ENCODE measurements at regions not wholly inside any gene's neighbourhood (a gene's known extent, or its start where the extent isn't known, plus 50 kb on each side); places are given as distances from the start of the nearest gene placed in this dataset.

DNA sequence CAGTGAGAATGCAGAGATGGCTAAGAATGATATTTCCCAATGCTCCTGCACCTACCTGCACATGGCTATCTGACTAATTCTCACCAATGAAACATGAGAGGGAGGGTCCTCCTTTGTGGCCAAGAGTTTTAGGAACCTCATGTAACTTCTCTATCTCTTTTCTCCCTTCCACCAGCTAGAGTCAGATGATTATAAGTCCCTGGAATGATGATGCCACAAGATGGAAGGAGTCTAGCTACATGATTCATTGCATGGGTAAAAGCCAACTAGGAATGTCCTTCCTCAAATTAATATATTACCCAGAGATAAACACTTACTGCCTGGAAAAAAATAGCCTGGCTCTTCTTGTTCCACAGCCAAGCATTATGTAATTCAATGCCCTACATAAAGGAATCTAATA lies 55.1 kb upstream of the AASS start:
- Histone ChIP-seq H3K4me1 (ENCODE audit: insufficient read depth, low read length) (no peaks in the 10 kb centered on the region), H2BK120ac (ENCODE audit: low read depth, low read length, poor library complexity, severe bottlenecking) (no peak overlapping the region), H3K79me2 (ENCODE audit: insufficient read depth, low read length) (no peaks in the 10 kb centered on the region), H4K20me1 (ENCODE audit: control insufficient read depth, insufficient read depth, insufficient read length) (no peaks in the 10 kb centered on the region), H4K5ac (ENCODE audit: insufficient read length, low read depth, low read length) (no peak overlapping the region), H4K91ac (ENCODE audit: insufficient read length, low read depth, low read length) (no peak overlapping the region), H3K56ac (ENCODE audit: insufficient read length, low read depth, low read length) (no peak overlapping the region), H3K4ac (ENCODE audit: low read depth, low read length) (no peak overlapping the region), H3K23me2 (ENCODE audit: insufficient read length, low read depth, low read length, poor library complexity, severe bottlenecking) (no peaks in the 10 kb centered on the region), H3K18ac (ENCODE audit: insufficient read length, low read depth, low read length) (no peak overlapping the region), H3K4me2 (ENCODE audit: insufficient read depth, insufficient read length, low read length) (no peak overlapping the region), H3K27ac (ENCODE audit: insufficient read length, low read depth, low read length) (no peak overlapping the region), H2AFZ (ENCODE audit: low read length) (no peak overlapping the region), H3K27me3 (ENCODE audit: insufficient read depth, low read length) (no peaks in the 10 kb centered on the region), H3K14ac (ENCODE audit: insufficient read depth, low read length) (no peak overlapping the region), H2BK5ac (ENCODE audit: insufficient read length, low read length) (no peak overlapping the region), H2BK12ac (ENCODE audit: insufficient read length, low read depth, low read length) (no peak overlapping the region), H2AK5ac (ENCODE audit: insufficient read length, low read length) (no peak overlapping the region), H4K8ac (replicated peaks; ENCODE audit: insufficient read length, low read depth, low read length) (no peak overlapping the region), H3K23ac (ENCODE audit: insufficient read length, low read depth, low read length) (no peak overlapping the region), H2BK20ac (ENCODE audit: low read depth, low read length, poor library complexity, severe bottlenecking) (no peak overlapping the region), H3K79me1 (ENCODE audit: insufficient read depth, low read depth, low read length, poor library complexity, severe bottlenecking) (no peaks in the 10 kb centered on the region), H3K9ac (ENCODE audit: extremely low read depth, insufficient read length, low read length) (no peak overlapping the region), H3T11ph (ENCODE audit: low read length) (no peak overlapping the region), H2BK15ac (ENCODE audit: low read depth, low read length) (no peak overlapping the region), H3K9me3 (ENCODE audit: control insufficient read depth, low read depth, low read length) (no peaks in the 10 kb centered on the region)
- H3K27ac Mint-ChIP-seq: no peak overlapping the region
- TF ChIP-seq, protein P1, sequence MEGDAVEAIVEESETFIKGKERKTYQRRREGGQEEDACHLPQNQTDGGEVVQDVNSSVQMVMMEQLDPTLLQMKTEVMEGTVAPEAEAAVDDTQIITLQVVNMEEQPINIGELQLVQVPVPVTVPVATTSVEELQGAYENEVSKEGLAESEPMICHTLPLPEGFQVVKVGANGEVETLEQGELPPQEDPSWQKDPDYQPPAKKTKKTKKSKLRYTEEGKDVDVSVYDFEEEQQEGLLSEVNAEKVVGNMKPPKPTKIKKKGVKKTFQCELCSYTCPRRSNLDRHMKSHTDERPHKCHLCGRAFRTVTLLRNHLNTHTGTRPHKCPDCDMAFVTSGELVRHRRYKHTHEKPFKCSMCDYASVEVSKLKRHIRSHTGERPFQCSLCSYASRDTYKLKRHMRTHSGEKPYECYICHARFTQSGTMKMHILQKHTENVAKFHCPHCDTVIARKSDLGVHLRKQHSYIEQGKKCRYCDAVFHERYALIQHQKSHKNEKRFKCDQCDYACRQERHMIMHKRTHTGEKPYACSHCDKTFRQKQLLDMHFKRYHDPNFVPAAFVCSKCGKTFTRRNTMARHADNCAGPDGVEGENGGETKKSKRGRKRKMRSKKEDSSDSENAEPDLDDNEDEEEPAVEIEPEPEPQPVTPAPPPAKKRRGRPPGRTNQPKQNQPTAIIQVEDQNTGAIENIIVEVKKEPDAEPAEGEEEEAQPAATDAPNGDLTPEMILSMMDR (conservative IDR thresholded peaks at IDR 0.05): no peak
- peaks cover 9 to 28% of the 10 kb centered on the region in 2 experiments for H3K4me1 Mint-ChIP-seq
- H3K27me3 Mint-ChIP-seq (ENCODE audit: low read depth): no peaks in the 10 kb centered on the region
- DNase-seq: no peak
- H3K4me3 Mint-ChIP-seq: no peak overlapping the region
- peaks cover 7 to 10% of the 10 kb centered on the region in 2 experiments; a peak in 4 of 5 replicates for H3K9me3 Mint-ChIP-seq
- H3K36me3 Mint-ChIP-seq (ENCODE audit: insufficient read depth in 1 of 3, low read depth in 3 of 3): peaks cover 7 to 13% (median 10%) of the 10 kb centered on the region in 3 experiments

Measured in H9 (cell line).